Right kidney (tissue), 1 donor: ENCODE measurements at regions not wholly inside any gene's neighbourhood (a gene's known extent, or its start where the extent isn't known, plus 50 kb on each side); places are given as distances from the start of the nearest gene placed in this dataset.

Experiments
- DNase-seq: peaks from one replicate; pipeline ENCODE4 v3.0.0-alpha.2; 2016

DNA sequence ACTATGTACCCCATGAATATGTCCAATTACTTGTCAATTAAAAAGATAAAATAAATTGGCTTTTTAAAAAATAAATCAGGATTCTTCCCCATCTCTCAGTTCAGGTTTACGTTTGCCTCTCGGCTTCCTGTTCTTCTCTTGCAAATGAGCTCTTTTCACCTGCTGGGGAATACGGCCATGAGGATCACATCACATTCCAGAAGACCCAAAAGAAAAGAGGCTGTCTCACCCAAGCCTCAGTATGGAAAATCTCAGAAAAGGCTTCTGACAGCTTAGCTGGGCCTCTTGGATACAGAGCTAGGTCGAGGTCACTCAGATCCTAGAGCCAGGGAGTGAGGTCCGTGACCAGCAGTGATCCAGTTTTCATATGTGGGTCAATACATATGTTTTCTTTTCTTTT lies 171.2 kb upstream of the SDK2 start:
- no peak for DNase-seq

- no peak for DNase-seq
These were observed 175.5 kb upstream of the SDK2 start for GRCh38 chr17:73819440-73820395.

- DNase-seq, result peak; percentile 24
These were observed 176.6 kb upstream of the SDK2 start for GRCh38 chr17:73820686-73821448.

DNA sequence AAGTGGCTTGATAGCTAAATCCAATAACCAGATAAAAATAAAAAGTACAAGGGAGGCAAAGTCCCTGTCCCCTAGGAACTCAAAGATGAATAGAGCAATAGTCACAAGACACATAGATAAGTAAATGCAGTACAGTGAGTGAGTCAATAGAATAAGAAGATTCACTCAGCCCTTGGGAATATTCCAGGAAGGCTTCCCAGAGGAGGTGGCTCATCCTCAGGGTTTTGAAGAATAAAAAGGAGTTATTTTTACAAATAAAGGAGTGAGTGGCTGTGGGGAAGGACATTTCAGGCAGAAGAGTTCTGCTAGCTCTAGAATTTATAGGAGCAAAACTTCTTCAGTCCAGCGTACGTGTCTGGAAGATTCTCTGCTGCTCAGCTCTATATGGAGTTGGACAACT lies 177.4 kb upstream of the SDK2 start:
- DNase-seq, result no peak

GRCh38 chr17:73822371-73822770 lies 178.1 kb upstream of the SDK2 start:
- no peak for DNase-seq

GRCh38 chr17:73823684-73824083 lies 179.4 kb upstream of the SDK2 start:
- no peak for DNase-seq

- no peak for DNase-seq
These were observed 180.1 kb upstream of the SDK2 start for GRCh38 chr17:73824321-73824720.

DNA sequence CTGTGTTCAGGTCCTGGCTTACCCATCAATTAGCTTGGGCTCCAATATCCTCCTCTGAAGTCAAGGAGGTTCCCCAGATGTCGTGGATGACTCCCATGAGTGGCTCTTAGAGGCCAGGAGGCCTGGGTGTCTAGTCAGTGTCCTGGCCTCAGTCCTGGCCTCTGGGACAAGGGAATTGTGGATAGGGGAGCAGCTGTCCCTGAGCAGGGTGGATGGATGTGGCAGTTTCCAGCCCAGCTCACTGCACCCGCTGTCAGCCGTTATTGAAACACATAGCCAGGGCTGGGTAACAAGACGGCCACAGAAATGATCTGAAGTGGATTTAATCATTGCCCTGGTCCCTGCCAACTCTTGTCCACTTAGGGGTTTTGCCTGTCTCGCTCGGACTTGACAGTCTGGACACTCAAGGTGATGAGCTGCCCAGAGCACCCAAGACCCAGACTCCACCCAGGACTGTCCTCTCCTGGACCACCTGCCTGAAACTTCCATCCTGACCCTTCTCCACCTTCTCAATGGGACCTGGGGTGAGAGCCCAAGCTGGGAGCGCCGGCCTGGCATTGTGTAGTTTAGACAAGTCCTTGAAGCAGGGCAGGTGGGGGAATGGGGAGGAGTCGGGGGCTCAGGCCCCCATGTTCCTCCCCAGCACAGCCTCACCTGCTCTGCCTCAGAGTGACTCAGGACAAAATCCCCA lies 182.1 kb upstream of the SDK2 start:
- no peak for DNase-seq

GRCh38 chr17:73826872-73827228 lies 182.6 kb upstream of the SDK2 start:
- DNase-seq, result no peak

- DNase-seq, result no peak
These were observed 183.5 kb upstream of the SDK2 start for GRCh38 chr17:73827627-73828291.

DNA sequence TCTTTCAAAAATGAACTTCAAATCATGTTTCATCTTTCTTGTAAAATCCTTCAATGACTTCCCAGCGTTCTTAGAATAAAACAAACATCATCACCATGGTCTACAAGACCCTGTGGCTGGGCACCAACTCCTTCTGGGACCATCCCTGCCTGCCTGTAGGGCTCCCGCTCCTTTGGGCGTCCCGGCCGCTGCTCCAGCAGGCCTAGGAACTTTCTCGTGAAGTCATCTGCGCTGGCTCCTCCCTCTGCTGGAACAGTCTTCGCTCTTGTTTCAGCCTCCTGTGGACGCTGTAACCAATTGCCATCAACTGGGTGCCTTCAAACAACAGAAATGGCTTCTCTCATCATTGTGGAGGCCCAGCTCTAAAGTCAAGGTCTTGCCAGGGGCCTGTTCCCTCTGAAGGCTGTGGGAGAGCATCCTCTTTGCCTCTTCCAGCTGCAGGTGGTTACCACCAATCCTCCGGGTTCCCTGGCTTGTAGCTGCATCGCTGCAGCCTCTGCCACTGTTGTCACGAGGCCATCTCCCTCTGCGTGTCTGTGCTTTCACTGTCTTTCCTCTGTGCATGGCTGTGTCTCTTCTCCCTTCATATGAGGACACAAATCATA lies 185.5 kb upstream of the SDK2 start:
- DNase-seq, result no peak

GRCh38 chr17:73831699-73832098 lies 187.5 kb upstream of the SDK2 start:
- no peak for DNase-seq

DNA sequence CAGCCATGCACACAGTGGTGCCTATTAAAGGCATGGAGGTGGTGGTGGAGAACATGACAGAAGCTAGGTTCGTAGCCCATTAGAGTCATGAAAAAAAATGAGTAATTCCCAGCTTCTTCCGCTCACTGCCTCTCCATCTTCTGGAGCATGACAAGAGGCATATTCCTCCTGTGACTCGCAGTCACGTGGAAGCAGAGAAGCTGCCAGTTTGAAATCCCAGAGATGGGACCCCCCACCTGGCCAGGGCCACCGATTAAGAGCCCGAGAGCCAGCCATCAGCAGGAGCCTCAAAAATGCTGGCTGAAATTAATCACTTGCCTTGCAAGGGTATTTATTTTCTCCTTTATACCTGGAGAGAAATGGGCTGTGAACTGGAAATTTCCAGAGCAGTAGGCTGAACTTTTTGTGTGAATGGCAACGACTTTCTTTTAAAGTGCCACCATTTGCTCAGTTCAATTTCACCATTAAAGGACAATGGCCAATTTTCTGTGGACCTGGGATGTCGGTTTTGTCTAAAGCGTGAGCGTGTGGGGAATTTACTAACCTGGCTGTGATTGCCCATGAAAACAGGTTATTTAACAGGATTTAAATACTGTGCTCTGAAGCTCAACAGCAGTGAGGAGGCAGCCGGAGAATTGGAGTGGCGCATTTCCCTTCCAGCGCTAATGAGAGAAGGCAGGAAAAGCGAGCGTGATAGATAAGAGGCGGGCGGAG lies 189.7 kb upstream of the SDK2 start:
- DNase-seq, result no peak

DNA sequence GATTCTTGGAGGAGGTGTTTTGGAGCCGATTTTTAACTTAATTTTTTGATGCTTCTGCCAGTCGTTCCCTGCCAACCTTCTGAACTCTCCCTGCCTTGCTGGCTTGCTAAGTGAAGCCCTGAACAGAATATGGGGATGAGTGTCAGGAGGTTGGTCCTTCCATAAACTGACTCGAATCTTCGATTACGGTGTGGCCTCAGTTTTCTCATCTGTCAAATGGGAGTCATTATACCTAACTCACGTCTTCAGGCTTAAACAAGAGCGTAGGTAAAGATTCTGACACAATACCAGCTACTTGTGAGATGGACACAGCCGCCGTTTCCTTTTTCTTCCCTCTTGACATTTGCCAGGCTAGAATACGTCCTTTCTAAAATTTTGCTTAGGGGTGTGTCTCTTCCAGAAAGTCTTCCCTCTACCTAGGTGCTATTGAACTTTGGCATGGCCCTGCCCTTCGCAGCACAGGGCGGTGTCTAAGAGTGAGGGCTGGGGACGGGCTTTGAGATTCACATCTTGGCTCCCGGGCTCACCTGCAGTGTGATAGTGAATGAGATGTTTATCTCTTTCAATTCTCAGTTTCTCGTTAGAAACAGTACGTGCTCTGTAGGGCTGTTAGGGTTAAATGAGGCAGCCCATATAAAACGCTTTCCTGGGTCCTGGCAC lies 190.6 kb upstream of the SDK2 start:
- no peak for DNase-seq

DNA sequence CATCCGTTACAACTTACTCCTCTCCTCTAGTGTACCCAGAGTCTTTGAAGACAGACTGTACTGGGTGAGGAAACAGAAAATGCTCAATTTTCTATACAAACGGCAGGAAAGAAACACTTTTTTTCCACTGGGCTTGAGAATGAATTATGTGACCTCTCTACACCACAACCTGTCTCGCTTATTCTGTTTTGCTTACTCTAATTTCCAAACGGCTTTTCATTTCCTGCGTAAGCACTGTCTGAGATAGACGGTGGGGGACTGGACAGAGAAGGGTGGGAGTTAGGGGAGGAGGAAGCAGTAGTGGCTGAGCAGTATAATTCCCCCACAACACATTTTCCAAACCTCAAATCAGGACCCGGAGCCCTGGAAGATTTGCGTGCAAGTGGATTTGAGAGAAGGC lies 191.4 kb upstream of the SDK2 start:
- DNase-seq, result no peak

GRCh38 chr17:73838815-73839214 lies 194.6 kb upstream of the SDK2 start:
- no peak for DNase-seq

GRCh38 chr17:73840829-73841228 lies 196.6 kb upstream of the SDK2 start:
- DNase-seq, result no peak

GRCh38 chr17:73841431-73842060 lies 197.3 kb upstream of the SDK2 start:
- no peak for DNase-seq

- DNase-seq, result no peak
These were observed 203.7 kb upstream of the SDK2 start for GRCh38 chr17:73847952-73848351.

GRCh38 chr17:73850426-73850825 lies 206.2 kb upstream of the SDK2 start:
- DNase-seq, result no peak
